GM21576 (cell line): ENCODE measurements at regions not wholly inside any gene's neighbourhood (a gene's known extent, or its start where the extent isn't known, plus 50 kb on each side); places are given as distances from the start of the nearest gene placed in this dataset.
"Not testable (repeated sequence)": the region's sequence is repeated elsewhere in the genome, so short reads cannot be mapped to it uniquely, and the experiment has no call there.

Source experiments
- ATAC-seq: cut with Tn5 transposase; IDR thresholded peaks from one replicate; pipeline ENCODE4 v1.9.1; 2021; ENCODE audit warnings: mild to moderate bottlenecking, moderate library complexity; ENCODE audit not compliant: unreplicated experiment

DNA sequence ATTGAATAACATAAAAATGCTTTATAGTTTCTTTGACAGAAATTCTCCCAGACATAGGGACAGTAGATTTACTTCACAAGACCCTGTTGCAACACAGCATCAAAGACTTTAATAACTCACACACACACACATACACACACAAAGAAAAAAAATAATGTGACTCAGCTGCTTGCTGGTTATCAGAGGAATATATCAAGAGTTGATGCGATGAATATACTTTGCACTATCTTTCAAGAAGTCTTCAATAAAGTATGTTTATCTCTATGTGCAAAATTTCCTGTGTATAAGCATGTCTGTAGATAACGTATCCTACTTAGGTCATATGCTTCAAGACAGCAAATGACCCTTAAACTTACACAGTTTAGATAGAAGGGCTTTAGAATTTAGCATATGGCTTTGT is 243.1 kb downstream of the ARL4A start:
- ATAC-seq = no peak

DNA sequence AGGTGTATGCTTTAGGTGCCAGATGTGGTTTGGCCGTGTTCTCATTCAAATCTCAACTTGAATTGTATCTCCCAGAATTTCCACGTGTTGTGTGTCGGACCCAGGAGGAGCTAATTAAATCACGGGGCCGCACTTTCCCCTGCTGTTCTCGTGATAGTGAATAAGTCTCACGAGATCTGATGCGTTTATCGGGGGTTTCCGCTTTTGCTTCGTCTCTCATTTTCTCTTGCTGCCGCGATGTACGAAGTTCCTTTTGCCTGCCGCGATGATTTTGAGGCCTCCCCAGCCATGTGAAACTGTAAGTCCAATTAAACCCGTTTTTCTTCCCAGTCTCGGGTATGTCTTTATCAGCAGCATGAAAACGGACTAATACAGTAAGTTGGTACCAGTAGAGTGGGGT is 244.0 kb downstream of the ARL4A start:
- ATAC-seq = not testable (repeated sequence)

DNA sequence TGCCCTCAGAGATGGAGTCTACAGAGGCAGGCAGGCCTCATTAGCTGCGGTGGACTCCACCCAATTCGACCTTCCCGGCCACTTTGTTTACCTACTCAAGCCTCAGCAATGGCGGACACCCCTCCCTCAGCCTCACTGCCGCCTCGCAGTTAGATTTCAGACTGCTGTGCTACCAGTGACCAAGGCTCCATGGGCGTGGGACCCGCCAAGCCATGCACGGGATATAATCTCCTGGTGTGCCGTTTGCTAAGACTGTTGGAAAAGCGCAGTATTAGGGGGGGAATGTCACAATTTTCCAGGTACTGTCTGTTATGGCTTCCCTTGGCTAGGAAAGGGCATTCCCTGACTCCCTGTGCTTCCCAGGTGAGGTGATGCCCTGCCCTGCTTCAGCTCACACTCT is 252.3 kb downstream of the ARL4A start:
- ATAC-seq = no peak

DNA sequence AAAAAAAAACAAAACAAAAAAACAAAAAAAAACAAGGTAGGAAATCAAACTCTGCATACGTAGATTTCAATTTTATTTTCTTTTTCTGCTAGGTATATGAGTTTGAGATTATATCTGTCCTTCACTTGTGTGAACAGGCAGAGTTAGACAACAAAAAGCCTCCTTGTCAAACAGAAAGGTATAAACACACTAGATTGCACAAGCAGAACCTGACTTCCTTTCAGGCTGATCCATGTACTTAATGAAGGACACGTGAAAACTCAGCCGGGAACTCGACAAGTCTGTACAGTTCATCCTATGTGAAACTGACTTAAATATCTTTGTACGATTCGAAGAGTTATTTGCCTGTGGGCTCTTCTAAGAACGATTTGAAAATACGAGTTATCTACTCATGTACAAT is 254.1 kb downstream of the ARL4A start:
- no peak for ATAC-seq

DNA sequence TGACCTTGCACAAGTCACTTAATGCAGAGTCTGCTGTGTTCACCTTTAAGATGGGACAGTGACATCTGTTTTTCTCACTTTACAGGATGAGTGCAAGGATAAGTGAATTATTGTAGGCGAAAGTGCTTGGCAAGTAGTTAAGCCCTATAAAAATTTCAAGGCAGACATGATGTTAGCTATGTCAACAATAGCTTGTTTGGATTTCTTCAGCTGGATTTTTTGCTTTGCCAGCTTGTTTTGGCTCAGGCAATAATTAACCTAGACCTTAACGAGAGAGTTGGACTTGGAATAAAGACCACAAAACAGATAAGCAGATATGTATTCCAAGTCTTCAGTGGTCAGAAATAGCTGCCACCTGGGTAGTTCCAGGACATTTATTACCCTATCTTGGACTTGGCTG is 255.2 kb downstream of the ARL4A start:
- no peak for ATAC-seq

DNA sequence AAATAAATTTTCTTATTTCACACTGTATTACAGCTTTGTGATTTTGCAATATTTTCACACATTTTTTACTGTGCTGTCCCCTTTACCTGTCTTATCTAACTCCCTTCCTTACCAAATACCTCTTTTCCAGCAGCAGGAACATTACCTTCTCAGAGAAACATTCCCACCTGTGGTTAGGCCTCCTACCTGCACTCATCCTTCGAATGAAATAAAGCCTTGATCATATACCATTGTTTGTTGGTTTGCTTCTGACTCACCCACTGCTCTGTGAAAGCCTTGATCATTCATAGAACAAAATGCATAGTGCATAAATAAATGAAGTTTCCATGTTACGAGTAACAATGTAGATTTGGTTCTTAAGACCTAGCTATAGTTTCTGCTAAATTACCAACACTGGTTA is 256.3 kb downstream of the ARL4A start:
- no peak for ATAC-seq

DNA sequence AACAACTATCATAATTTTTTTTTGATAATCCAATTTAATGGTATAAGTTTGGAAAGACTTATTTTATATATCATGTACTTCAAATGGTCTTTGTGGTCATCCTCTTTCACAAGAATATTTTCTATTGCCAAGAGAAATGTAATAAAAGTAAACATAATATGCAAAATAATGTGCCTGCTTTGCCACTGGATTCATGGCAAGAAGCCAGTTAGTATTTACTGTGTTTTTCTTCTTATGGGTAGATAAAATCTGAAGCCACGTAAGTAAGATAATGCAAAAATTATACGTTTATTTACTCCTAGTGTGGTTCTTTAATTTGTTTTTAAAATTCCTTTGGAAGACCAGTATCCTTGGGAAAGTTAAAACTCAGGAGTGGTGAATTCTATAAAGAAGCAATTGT is 258.5 kb downstream of the ARL4A start:
- no peak for ATAC-seq

DNA sequence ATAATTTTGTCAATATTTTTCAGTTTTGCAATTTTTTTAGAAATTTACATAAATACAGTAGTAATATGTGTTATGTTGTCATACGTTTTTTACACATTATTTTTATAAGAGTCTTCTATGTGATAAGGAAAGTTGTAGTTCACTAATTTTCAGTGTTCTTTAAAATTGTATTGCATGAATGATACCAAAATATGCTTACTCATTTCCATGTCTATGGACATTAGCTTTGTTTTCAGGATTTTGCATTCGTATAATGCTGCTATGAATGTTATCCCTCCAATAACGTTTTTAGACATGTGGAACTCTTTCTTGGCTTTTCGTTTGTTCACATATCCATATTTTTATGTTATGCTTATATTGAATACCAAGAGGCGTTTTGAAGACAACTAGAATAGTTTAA is 260.0 kb downstream of the ARL4A start:
- no peak for ATAC-seq

DNA sequence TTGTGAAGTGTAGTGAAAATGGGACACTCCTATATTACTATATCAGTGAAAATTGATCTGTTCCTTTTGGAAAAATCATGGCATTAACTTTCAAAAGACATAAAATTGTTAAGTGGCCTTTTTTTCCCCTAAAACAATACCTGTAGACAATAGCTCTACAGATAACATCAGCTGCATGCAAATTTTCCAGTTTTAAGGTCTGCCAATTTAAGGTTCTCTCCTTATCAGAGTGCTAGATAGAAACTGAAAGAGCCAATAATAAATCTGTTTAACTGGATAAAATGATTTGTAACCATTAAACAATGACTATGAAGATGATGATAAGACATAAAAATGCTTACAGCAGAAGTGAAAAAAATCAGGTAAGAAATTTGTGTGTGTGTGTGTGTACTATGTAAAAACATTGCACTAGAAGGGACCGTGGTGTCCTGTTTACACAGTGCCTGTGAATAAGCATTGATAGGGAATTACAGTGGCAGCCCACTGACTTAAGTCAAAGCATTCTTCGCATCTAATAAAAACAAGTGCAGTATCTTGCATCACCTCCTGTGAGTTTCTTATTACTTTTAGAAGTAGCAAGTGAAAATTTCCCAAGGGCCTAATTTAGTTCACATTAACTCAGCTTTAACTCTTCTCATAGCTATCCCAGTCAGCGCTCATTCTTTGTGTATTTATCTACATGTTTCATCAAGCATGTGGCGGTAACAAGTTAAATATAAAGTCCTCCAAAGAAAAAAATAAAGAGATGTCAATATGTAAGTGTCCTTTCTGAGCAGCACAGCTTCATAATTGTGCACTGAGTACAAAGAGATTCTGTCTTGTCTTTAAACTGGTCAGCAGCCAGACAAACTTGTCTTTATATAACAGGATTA is 261.9 kb downstream of the ARL4A start:
- ATAC-seq = no peak

DNA sequence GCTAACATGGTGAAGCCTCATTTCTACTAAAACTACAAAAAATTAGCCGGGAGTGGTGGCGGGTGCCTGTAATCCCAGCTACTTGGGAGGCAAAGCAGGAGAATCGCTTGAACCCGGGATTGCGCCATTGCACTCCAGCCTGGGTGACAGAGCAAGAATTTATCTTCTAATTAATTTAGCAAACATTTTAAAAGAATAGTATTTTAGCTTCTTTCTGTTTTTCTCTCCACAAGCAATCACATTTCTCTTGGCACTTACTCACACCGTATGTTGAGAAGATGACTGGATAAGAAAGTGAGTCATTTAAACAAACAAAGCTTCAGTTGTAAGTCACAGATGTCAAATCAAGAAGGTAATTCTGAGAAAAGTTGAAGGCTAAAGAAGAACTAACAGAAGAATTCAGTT is 264.0 kb downstream of the ARL4A start:
- no peak for ATAC-seq

DNA sequence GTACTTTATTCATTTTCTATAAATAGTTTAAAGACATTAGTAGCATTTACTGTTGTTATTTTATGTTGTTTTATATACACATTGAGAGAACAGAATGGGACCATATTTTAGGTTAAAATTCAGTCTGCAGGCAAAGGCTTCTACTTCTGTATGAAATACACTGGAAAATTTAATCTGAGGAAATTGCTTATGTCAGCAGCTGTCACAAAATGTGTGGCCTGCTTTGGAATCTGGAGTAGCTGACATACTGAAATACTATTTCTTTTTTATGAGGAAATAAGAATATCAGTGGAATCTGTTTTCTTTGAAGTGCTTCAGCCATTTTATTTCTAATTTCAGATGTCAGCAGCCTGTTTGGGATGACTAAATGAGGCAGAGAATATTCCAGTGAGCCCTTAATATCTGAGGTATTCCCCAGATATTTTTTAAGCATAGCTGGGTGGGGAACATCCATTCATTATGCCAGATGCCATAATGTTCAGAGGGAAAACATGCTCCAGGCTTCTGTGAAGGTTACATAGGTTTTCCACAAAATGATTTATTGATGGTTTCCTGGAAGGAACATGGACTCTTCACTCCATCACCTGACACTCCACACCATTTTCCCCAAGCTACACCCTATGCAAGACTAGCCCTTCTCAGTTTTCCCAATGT is 267.1 kb downstream of the ARL4A start:
- no peak for ATAC-seq

DNA sequence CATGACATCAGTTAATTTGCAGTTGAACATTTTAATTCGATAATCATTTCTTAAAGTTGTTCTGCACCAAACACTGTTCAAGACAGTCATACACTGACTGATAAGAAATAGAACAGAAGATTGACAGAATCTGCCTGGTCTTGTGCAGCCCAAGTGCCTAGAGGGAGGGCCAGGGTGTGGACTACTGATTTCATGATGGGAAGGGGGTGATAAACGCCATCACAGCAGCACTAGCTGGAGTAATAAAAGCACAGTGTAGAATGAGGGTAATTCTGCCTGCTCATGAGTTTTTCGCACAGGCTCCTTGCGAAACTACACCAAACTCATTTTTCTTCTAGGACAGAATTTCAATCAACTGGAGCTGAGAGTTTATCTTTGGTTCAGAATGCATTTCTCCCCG is 270.1 kb downstream of the ARL4A start:
- ATAC-seq = no peak

DNA sequence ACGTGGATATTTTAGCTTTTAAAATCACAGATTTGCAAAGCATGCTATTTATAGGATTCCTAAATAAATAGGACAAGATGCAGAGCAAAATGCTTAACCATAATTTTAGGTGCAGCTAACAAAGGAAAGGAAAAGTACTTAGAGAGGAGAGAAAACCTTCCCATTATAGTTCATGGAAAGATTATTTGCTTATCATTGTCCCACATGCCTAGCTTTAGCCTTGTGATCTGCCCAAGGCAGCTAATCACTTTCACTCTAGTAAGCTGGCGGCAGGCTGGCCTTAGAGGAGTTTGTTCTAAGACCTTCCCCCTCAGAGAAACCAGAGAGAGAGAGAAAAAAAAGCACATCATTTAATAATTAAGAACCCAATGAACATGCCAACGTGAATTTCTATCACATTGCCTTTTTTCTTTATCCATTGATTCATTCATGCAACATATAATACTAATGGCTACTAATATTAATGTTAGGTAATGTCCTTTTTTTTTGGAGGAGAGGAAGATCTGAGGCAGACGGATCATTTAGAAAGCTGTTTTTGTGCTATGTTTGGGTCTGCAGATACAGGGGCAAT is 274.6 kb downstream of the ARL4A start:
- ATAC-seq = no peak

DNA sequence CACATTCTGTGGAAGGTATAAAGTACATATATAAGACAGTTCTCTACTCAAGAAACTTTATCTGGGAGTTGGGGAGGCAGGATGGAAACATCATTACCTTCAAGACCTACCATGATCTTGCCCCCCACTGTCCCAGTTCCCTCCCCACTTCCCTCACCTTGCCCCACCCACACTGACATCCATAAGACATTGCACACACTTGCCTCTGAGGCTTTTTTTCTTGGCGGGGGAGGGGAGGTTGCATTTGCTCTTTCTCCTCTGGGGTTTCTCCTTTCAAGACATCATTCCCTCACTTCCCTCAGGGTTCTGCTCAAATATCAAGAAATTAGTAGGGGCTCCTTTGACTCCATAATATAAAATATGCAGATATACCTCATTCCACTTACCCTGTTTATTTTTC is 276.0 kb downstream of the ARL4A start:
- no peak for ATAC-seq

DNA sequence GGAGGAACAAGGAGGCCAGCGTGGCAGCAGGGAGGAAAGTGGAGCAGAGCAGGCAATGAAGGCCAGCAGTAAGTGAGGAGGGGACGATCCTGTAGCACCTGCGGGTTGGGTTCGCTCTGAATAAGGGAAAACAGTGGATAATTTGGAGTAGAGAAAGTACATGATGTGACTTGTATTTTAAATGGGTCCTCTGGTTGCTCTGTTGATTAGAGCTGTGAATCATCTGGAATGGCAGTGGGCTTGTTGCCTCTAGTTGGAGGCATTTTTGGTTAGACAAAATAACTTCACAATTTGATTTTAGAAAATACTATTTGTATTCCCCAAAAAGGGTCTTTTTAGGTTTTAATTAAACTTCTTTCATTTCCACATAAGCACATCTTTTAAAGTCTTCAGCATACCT is 277.4 kb downstream of the ARL4A start:
- no peak for ATAC-seq

DNA sequence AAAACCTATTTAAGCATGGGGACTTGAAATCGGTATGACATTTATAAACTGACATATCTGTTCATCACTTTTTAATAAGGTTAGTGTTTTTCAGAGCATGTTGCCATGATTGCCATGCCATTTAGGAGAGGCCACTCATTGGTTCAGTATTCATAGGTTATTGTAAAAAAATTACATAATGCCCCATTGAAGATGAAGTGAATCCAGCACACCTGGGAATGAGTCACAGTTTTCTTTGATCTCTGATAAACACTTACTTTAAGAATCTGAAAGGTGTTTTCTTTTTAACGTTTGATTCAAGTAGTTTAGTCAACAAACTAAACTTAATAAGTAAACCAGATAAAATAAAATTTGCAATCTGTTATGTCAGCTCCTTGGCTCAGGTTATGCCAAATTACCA is 278.3 kb downstream of the ARL4A start:
- no peak for ATAC-seq

DNA sequence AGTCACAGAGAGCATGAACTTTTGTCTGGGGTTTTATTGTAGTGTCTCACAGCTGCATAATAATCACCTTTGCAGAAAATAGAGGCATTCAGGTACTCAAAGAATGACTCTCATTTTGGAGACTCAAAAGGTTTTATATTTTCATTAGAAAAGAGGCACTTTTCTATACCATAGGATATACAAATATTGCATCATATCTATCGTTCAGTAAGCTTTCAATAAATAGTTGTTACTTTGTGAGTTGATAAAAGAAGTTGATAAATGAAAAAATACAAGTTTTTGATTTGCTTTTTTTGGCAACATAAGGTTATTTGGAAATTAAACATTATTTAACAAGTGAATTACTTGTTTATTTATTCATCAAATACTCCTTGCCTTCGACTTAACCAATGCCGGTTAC is 279.9 kb downstream of the ARL4A start:
- no peak for ATAC-seq

DNA sequence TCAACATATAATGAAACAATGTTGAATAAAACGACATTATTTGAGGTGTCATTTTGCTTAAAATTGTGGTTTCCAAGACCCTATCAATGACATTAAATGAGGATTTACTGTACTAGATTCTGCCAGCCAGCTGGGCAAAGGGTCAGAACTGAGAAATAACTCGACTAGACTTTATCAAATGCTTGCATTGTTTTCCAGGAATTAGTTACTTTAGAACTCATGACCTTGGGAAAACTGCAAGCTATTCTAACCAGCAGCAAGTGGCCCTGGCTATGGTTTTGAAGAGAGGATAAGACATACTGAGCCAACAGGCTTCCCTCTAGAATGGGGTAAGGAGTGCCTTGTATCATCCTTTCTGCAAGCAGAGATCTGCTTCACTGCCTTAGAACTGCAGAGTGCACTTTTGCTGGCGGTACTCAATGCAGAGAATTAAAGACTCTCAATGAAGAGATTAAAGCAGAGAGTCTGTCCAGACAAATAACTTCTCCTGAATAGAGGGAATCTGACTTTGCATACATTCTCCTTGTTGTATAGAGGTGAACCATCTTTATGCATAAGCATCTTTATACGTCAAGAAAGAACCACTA is 281.5 kb downstream of the ARL4A start:
- ATAC-seq = no peak

DNA sequence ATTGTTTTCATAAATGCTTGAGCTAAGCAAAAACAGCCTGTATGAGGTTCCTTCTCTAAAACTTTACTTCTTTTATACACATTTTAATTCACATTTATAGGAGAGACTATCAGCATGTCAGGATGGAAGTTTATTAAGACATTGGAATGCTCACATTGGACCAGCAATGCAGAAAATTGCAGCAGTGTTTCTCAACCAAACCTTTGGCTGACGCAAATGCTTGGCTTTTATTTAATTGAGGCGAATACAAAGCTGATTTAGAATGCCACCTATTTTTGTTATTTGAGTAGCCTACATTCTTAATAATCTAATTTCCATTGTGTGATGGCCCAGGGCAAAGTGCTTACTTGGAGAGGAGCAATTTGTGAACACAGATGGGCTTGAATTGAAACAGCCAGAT is 283.2 kb downstream of the ARL4A start:
- ATAC-seq = no peak

DNA sequence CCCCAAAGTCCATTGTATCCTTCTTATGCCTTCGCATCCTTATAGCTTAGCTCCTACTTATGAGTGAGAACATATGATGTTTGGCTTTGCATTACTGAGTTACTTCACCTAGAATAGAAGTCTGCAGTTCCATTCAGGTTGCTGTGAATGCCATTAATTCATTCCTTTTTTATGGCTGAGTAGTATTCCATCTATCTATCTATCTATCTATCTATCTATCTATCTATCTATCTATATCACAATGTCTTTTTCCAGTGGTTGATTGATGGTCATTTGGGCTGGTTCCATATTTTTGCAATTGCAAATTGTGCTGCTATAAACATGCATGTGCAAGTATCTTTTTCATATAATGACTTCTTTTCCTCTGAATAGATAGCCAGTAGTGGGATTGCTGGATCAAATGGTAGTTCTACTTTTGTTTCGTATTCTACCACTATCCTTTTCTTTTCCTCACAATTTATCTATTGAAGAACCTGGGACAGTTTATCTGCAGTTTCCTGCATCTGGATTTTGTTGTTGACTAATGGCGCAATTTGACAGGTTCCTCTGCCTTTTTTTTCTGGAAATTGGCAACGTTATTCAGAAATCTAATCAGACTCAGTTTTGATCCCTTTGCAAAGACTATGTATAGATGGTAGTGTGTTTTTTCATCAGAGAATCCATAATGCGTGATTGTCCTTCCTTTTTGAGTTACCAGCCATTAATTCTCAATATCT is 287.2 kb downstream of the ARL4A start:
- ATAC-seq = no peak

DNA sequence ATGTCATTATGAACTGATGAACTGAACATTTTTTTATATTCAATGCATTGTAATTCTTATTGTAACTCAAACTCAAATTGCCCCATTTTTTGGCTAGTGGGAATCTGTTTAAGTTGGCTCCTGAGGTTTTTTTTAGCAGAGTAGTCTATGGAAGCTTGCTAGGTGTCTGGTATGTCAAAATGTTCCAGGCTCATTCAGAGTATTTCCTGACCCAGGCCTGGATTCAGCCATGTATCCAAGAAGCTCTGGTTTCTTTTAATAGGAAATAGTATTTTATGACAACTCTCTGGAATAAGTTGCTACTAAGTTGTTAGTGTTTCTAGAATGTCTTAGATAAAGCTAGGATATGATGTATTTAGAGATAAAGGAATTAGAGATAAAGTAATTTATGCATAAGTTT is 288.0 kb downstream of the ARL4A start:
- no peak for ATAC-seq
